Motor neuron (in vitro differentiated cells): ENCODE measurements at regions not wholly inside any gene's neighbourhood (a gene's known extent, or its start where the extent isn't known, plus 50 kb on each side); places are given as distances from the start of the nearest gene placed in this dataset.
"Not testable (repeated sequence)": the region's sequence is repeated elsewhere in the genome, so short reads cannot be mapped to it uniquely, and the experiment has no call there.

Source experiments
- ATAC-seq, 8 experiments: fragments of 200-7000 bp; cut with Tn5 transposase; replicated peaks in 6 of 8; 2 replicates each; pipeline ENCODE4 v1.8.0; 2021; ENCODE audit warnings: mild to moderate bottlenecking in 8 of 8, moderate library complexity in 8 of 8
- H3K27ac ChIP-seq, 2 donors: fragments of 250-450 bp; sonication (Bioruptor Pico); 2 replicates each; pipeline ENCODE4 v1.9.0; 2021; ENCODE audit warnings: antibody characterized with exemption in 2 of 2, mild to moderate bottlenecking in 2 of 2, moderate library complexity in 1 of 2
- H3K4me1 ChIP-seq, 2 donors: fragments of 250-450 bp; sonication (Bioruptor Pico); replicated peaks in 1 of 2; 2 replicates each; pipeline ENCODE4 v1.6.1; 2021; ENCODE audit warnings: antibody characterized with exemption in 2 of 2, mild to moderate bottlenecking in 2 of 2, moderate library complexity in 1 of 2
- H3K4me3 ChIP-seq, 5 donors: fragments of 250-450 bp; sonication (Bioruptor Pico); 2 replicates each; pipeline ENCODE4 v1.9.0; 2021; ENCODE audit warnings: antibody characterized with exemption in 5 of 5, mild to moderate bottlenecking in 5 of 5, moderate library complexity in 4 of 5
- WGBS, 10 experiments: fragments of 450-650 bp; shearing (Covaris generic); methylation state at CpG; one replicate each; pipeline ENCODE4 v1.0.0; 2022; 5-methylcytosine and 5-hydroxymethylcytosine counted together
- in situ Hi-C, 9 experiments: fragments of 400-800 bp; cut with MboI; loops; one replicate each; pipeline ENCODE4 v1.15.0; 2021; ENCODE audit warnings: low sequenced_read_pairs in 9 of 9, low pct_unique_long_range_greater_than_20kb in 2 of 9; ENCODE audit not compliant: unreplicated experiment in 9 of 9

DNA sequence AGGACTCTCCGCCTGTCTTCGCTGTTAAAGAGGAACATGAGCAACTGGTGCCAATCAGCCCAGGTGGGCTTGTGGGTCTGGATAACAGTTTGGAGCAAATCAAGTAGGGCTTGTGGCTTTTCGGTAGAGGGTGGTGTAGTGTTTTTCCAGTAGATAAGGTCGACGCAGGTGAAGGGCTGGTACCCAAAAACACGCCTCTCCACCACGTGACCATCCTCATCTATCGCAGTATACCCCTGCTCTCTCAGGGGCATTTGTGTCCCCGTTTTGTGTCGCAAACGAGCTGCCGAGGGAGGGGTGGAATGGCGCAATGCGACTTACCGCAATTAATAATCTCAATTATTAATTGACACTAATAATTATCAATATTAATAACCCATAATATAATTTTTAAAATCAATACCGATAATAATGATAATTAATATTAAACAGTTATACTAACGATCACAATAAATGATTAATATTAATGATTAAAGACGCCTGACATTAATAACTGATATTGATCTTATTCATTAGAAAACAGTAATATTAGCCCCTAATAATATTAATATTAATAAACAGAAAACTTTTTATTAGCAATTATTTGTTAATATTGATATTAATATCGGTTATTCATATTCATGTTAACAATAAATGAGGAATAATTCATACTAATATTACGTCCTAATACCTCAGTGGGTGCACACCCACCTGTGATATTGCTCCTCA, 130.8 kb downstream of the ADRA2C start:
- WGBS, 10 experiments = 71 to 100% (median 85%) methylated on average over 3 to 15 of the region's 20 CpGs; no CpG with 5 or more reads in 2 of the 10 experiments
- H3K27ac ChIP-seq, ATAC-seq, H3K4me1 ChIP-seq, H3K4me3 ChIP-seq, in situ Hi-C loops: not testable (repeated sequence)

- WGBS, 10 experiments = 60 to 100% (median 94%) methylated on average over 1 to 7 of the region's 19 CpGs; no CpG with 5 or more reads in 4 of the 10 experiments
- in situ Hi-C loops = no loop called here
These were observed 131.9 kb downstream of the ADRA2C start for GRCh38 chr4:3898098-3898497.

GRCh38 chr4:3898928-3899327, 132.7 kb downstream of the ADRA2C start:
- ATAC-seq, H3K4me1 ChIP-seq, in situ Hi-C loops, H3K27ac ChIP-seq, H3K4me3 ChIP-seq: not testable (repeated sequence)
- 68 to 87% (median 79%) methylated on average over 1 to 9 of the region's 10 CpGs for WGBS, 10 experiments

More at GRCh38 chr4:3898098-3898497, 131.9 kb downstream of the ADRA2C start:
- no peaks in the 10 kb centered on the region for H3K4me1 ChIP-seq
- H3K27ac ChIP-seq = no peak overlapping the region
- H3K4me3 ChIP-seq = no peak overlapping the region
- ATAC-seq = no peak

GRCh38 chr4:3904264-3904955, 138.2 kb downstream of the ADRA2C start:
- in situ Hi-C loops, H3K4me1 ChIP-seq, ATAC-seq, H3K27ac ChIP-seq, H3K4me3 ChIP-seq: not testable (repeated sequence)
- 0 to 80% (median 67%) methylated on average over 1 to 2 of the region's 15 CpGs; no CpG with 5 or more reads in 5 of the 10 experiments for WGBS, 10 experiments

- ATAC-seq, in situ Hi-C loops, H3K4me1 ChIP-seq, H3K4me3 ChIP-seq, H3K27ac ChIP-seq: not testable (repeated sequence)
- WGBS, 10 experiments = 83 to 100% (median 93%) methylated on average over 1 to 3 of the region's 3 CpGs; no CpG with 5 or more reads in 3 of the 10 experiments
These were observed 143.4 kb downstream of the ADRA2C start for GRCh38 chr4:3909616-3910015.

DNA sequence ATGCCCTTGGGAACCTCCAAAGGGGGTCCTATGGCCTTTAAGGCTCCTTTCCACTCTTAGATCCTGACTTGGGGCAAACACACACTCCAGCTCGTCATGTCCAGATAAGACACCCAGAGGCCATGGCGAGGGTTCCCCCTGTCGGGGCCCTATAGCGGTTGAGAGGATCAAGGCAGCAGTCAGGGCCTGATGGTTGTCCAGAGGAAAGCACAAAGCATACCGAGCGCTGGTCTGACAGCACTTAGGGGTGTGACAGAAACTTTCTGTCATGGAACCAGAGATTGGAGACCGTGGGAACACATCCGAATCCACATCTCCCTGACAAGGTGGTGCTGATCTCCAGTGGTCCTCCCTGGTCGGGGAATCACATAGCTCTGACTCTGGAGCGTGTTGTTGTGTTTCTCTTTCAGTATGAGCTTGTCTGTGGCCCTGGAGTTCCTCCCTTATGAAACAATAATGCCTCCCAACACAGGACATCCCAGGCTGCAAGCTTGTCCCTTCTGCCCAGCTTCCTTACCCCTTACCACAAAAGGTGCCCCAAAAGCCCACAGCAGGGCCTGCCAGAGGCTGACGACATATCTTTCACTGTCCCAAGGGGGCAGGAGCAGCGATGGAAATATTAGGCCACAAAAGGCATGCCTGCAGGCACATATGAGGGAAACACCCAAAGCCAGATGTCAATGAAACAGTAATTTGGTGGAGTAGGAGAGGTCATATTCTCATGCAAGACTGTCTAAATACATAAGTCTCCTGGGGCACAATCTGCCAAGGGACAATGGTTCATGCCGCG, 144.2 kb downstream of the ADRA2C start:
- H3K4me3 ChIP-seq, H3K27ac ChIP-seq, in situ Hi-C loops, H3K4me1 ChIP-seq: not testable (repeated sequence)
- peak in 3 of 8 experiments; percentile 27 to 69 (median 58) for ATAC-seq
- 40 to 100% (median 76%) methylated on average over 1 to 10 of the region's 14 CpGs; no CpG with 5 or more reads in 2 of the 10 experiments for WGBS, 10 experiments

DNA sequence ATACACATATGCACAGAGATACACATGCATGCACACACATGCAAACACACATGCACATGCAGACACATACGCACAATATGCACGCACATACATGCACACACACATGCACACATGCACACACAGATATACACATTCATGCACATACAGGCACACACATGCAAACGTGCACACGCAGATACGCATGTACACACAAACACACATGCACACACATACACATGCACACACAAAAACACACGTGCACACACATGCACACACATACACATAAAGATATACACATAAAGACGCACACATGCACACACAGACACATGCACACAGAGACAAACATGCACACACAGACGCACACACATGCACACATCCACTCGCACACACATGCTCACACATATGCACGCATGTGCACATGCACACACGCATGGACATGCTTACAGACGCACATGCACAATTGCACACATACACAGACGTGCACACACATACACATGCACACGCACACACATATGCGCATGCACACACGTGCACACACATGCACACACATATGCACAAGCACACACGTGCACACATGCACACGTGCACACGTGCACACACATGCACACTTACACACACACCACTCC, 145.2 kb downstream of the ADRA2C start:
- no peak overlapping the region for H3K4me3 ChIP-seq
- no peak for ATAC-seq
- 59 to 86% (median 80%) methylated on average over 1 to 12 of the region's 19 CpGs; no CpG with 5 or more reads in 3 of the 10 experiments for WGBS, 10 experiments
- H3K27ac ChIP-seq = no peak overlapping the region
- in situ Hi-C loops = no loop called here
- no peaks in the 10 kb centered on the region for H3K4me1 ChIP-seq

DNA sequence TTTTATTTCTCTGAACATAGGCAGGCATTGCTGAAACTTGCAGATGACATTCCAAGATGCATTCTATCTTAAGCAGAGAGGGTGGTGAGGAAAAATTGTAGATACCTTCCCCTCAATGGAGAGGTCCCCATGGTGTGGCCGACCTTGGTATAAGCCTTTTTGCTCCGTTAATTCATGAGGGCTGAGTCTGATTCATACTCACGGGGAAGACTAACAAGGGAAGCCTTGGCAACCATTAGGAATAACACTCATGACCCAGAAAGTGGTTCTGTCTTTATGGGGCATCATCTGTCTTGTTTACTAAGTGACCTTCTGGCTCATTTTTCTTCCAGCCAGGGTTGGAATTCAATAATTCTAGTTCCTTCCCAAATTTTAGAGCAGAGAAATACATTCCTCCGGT, 148.3 kb downstream of the ADRA2C start:
- H3K27ac ChIP-seq, H3K4me3 ChIP-seq, H3K4me1 ChIP-seq, in situ Hi-C loops: not testable (repeated sequence)
- peak in 1 of 8 experiments; percentile 33 for ATAC-seq
- WGBS, 10 experiments = 25 to 94% (median 72%) methylated on average over 1 to 4 of the region's 4 CpGs

DNA sequence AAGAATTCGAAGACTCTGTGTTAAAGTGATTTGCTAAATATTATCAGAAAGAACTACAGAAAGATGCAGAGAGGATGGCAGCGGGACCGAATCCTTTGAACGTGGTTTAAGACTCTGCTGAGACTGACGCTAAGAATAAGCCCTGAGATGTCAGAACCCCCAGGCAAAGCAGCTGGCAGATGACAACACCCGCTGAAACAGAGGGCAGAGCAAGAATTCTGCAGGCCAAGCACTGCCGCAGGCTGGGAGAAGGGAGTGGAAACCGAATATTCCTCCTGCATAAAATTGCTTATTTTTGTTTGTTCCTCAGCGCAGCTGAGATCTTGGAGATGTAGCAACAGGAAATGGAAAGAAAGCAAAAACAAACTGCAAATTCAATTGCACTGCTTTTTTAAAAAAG, 153.3 kb downstream of the ADRA2C start:
- H3K4me3 ChIP-seq, H3K4me1 ChIP-seq, in situ Hi-C loops, H3K27ac ChIP-seq: not testable (repeated sequence)
- ATAC-seq = peak in 3 of 8 experiments; percentile 51 to 83 (median 52)
- WGBS, 10 experiments = 0 to 78% (median 13%) methylated on average over 1 to 9 of the region's 9 CpGs; no CpG with 5 or more reads in 3 of the 10 experiments

- WGBS, 10 experiments = 75 to 100% (median 83%) methylated on average over 1 of the region's 3 CpGs; no CpG with 5 or more reads in 6 of the 10 experiments
- in situ Hi-C loops = not testable (repeated sequence)
These were observed 155.7 kb downstream of the ADRA2C start for GRCh38 chr4:3921902-3922301.

DNA sequence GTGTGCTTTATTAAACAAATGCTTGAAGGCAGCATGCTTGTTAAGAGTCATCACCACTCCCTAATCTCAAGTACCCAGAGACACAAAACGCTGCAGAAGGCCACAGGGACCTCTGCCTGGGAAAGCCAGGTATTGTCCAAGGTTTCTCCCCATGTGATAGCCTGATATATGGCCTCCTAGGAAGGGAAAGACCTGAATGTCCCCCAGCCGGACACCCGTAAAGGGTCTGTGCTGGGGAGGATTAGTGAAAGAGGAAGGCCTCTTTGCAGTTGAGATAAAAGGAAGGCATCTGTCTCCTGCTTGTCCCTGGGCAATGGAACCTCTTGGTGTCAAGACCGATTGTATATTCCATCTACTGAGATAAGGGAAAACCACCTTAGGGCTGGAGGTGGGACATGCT, 159.7 kb downstream of the ADRA2C start:
- H3K27ac ChIP-seq, ATAC-seq, H3K4me1 ChIP-seq, in situ Hi-C loops, H3K4me3 ChIP-seq: not testable (repeated sequence)
- whole genome bisulfite sequencing, 10 experiments = 40 to 43% methylated on average over 1 to 2 of the region's 4 CpGs; no CpG with 5 or more reads in 8 of the 10 experiments

More at GRCh38 chr4:3921902-3922301, 155.7 kb downstream of the ADRA2C start:
- H3K4me1 ChIP-seq, ATAC-seq, H3K4me3 ChIP-seq, H3K27ac ChIP-seq: not testable (repeated sequence)

- H3K4me3 ChIP-seq, H3K27ac ChIP-seq, ATAC-seq, H3K4me1 ChIP-seq, in situ Hi-C loops: not testable (repeated sequence)
- 17 to 88% (median 64%) methylated on average over 1 to 8 of the region's 10 CpGs; no CpG with 5 or more reads in 5 of the 10 experiments for WGBS, 10 experiments
These were observed 160.1 kb downstream of the ADRA2C start for GRCh38 chr4:3926271-3926670.
